ENCODE measurements at regions not wholly inside any gene's neighbourhood (a gene's known extent, or its start where the extent isn't known, plus 50 kb on each side); places are given as distances from the start of the nearest gene placed in this dataset.

DNA sequence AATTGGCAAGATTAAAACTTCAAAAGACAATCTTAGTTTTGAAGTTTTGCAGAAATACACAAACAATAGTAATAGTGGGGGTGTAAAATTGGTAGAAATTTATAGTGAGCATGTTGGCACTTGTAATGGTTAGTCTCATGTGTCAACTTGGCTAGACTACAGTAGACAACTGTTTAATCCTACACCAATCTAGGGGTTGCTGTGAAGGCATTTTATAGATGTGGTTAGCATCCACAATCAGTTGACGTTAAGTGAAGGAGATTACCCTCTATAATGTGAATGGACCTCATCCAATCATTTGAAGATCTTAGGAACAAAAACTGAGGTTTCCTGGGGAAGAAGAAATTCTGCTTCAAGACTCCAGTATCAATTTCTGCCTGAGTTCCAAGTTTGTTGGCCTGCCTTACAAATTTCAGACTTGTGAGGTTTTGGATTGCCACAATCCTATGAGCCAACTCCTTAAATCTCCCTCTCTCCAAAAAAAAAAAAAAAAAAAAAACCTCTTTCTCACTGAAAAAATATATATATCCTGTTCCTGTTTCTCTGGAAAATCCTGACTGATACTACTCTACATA is 531.6 kb upstream of the IGFBP3 start:
- no peak overlapping the region for H3K4me3 ChIP-seq (replicated peaks in 1 of 2; ENCODE audit: low read depth in 2 of 2, low read length in 2 of 2)
- TF ChIP-seq, protein P1, sequence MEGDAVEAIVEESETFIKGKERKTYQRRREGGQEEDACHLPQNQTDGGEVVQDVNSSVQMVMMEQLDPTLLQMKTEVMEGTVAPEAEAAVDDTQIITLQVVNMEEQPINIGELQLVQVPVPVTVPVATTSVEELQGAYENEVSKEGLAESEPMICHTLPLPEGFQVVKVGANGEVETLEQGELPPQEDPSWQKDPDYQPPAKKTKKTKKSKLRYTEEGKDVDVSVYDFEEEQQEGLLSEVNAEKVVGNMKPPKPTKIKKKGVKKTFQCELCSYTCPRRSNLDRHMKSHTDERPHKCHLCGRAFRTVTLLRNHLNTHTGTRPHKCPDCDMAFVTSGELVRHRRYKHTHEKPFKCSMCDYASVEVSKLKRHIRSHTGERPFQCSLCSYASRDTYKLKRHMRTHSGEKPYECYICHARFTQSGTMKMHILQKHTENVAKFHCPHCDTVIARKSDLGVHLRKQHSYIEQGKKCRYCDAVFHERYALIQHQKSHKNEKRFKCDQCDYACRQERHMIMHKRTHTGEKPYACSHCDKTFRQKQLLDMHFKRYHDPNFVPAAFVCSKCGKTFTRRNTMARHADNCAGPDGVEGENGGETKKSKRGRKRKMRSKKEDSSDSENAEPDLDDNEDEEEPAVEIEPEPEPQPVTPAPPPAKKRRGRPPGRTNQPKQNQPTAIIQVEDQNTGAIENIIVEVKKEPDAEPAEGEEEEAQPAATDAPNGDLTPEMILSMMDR (IDR thresholded peaks at IDR 0.05; ENCODE audit: low read depth, low read length) = no peak
- peak in 1 of 2 donors; percentile 38 for DNase-seq (ENCODE audit: low read depth in 2 of 2)

DNA sequence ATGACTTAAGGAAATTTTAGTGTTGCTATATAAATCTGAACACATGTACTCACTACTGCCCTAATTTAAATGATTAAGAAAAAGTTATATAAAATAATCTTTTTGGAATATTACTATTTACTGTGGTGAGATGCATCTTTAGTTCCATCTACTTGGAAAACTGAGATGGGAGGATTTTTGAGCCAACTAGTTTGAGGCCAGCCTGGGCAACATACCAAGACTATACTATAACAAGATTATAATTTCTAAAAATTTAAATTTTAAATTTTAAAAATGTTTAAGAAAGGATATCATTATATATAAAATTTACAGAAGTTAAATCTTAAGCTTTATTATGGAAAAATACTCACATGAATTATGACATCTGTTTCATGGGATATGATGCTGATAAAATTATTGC is 530.8 kb upstream of the IGFBP3 start:
- DNase-seq (ENCODE audit: low read depth in 2 of 2) = no peak
- H3K4me3 ChIP-seq (replicated peaks in 1 of 2; ENCODE audit: low read depth in 2 of 2, low read length in 2 of 2) = no peak overlapping the region
- TF ChIP-seq, protein P1 (IDR thresholded peaks at IDR 0.05; ENCODE audit: low read depth, low read length) = no peak

DNA sequence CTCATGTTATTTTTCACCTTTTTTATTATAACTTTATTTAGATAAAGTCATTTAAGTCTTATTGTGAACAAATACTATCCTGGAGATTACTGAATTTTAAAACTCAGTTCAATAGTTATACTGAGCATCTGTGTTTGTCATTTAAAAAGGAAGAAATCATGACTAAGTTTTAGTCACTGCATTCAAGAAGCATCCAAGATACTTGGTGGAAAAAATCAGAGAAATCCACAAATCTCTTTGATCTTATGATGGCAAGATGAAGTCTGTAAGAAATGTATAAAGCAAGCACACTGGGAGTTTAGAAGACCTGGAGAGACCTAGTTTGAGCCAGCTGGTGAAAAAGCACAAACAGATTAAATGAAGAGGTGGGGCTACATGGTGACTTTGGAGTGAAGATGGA is 529.8 kb upstream of the IGFBP3 start:
- no peak overlapping the region for H3K4me3 ChIP-seq (replicated peaks in 1 of 2; ENCODE audit: low read depth in 2 of 2, low read length in 2 of 2)
- DNase-seq (ENCODE audit: low read depth in 2 of 2) = peak in 1 of 2 donors; percentile 31
- TF ChIP-seq, protein P1 (IDR thresholded peaks at IDR 0.05; ENCODE audit: low read depth, low read length) = no peak

DNA sequence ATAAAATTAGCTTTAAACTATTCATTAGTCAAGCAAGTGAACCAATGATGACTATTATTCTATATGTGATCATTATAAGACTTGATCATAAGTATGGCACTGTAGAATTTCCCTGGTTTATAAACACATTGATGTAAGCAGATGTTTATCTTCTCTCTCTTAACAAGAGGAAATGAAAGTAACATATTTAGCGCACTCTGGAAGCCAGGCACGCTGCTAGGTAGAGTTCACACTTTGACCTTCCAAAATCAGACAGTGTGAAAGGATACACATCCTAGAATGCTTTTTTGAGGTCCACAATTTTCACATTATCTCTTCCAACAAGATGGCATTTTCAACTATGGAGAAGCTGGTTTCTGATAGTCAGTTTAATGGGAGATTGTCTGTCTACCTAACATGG is 529.4 kb upstream of the IGFBP3 start:
- H3K4me3 ChIP-seq (replicated peaks in 1 of 2; ENCODE audit: low read depth in 2 of 2, low read length in 2 of 2) = no peak overlapping the region
- TF ChIP-seq, protein P1 (IDR thresholded peaks at IDR 0.05; ENCODE audit: low read depth, low read length) = no peak
- DNase-seq (ENCODE audit: low read depth in 2 of 2) = no peak

DNA sequence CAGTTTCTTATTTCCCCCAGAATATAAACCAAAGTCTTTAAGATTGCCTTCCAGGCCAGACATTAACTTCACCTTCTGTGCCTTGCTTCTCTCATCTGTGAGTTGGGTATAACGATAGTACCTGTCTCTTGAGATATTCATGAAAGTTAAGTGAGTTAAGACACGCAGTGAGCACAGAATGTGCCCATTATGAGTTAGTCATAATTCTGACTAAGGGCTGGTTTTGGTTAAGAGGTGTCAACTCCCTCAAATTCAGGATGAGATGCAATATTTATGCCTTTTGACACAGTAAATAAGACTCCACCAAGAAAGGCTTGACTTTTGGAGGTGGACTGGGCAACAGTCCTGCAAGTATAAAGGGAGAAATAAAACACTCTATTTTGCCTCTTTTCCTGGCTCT is 528.7 kb upstream of the IGFBP3 start:
- peak in 1 of 2 donors; percentile 43 for DNase-seq (ENCODE audit: low read depth in 2 of 2)
- TF ChIP-seq, protein P1 (IDR thresholded peaks at IDR 0.05; ENCODE audit: low read depth, low read length) = no peak
- no peak overlapping the region for H3K4me3 ChIP-seq (replicated peaks in 1 of 2; ENCODE audit: low read depth in 2 of 2, low read length in 2 of 2)

DNA sequence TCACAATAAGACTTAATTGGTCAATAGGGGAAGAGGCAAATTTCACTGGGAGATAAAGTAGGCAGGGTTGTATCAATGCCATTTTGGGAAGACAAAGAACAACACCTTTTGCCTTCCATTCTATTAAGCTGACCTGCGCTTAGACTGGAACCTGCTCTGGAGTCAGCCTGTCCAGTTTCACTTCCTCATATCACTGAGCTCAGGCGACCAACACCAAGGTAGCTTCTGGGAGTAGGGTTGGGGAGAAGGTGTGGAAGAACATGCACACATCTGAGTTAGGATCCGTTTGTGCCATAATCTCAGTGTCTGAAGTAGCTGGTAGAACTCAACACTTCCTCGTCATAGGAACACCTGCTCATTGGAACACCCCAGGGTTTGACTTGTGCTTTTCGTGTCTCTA is 527.4 kb upstream of the IGFBP3 start:
- DNase-seq (ENCODE audit: low read depth in 2 of 2) = no peak
- TF ChIP-seq, protein P1 (IDR thresholded peaks at IDR 0.05; ENCODE audit: low read depth, low read length) = no peak
- H3K4me3 ChIP-seq (replicated peaks in 1 of 2; ENCODE audit: low read depth in 2 of 2, low read length in 2 of 2) = no peak overlapping the region

DNA sequence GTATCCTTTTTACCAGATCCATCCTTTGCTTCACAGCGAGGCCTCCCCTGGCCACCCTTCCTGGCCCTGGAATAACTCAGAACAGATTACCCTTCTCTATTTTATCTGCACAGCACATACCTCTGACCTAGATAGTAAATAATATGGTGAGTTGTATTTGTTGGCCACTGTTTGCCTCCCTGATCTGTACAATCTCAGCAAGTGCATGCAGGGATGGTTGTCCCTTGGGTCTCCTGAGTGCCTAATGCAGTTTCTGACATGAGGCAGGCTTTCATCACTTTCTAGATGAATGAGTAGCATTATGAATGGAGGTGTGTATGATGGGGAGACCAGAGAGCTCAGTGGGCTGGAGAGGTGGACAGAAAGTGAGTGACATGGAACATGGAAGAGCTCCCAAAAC is 525.1 kb upstream of the IGFBP3 start:
- DNase-seq (ENCODE audit: low read depth in 2 of 2) = no peak
- TF ChIP-seq, protein P1 (IDR thresholded peaks at IDR 0.05; ENCODE audit: low read depth, low read length) = no peak
- no peak overlapping the region for H3K4me3 ChIP-seq (replicated peaks in 1 of 2; ENCODE audit: low read depth in 2 of 2, low read length in 2 of 2)
